NCI-H1417 treated with DMSO at 0.1 percent for 48 hours (cell line): ENCODE measurements at regions not wholly inside any gene's neighbourhood (a gene's known extent, or its start where the extent isn't known, plus 50 kb on each side); places are given as distances from the start of the nearest gene placed in this dataset.

ENCODE experiments used
- DNase-seq: peaks from one replicate; lab custom pipeline; 2025; lab: John Stamatoyannopoulos, UW

DNA sequence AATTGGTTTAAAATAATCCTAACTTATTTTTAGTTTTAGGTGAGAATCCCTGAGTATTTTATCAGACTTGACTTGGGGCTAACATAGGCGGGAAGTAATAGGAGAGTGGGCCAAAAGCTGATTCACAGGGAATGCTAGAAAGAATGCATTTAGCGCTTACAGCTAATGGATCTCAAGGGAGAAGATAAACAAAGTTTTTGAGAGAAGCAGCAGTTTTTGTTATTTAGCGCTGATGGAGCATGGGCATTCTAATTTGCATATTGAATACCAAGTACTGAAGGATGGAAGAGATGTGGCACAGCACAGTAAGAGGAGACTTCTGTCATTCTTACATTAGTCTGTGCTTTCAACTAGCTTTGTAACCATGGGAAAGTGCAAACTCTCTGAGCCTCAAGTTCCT lies 436.0 kb upstream of the FBXO33 start:
- DNase-seq = no peak

- DNase-seq = no peak
Observed at GRCh38 chr14:39863441-39863840, 431.2 kb upstream of the FBXO33 start.

DNA sequence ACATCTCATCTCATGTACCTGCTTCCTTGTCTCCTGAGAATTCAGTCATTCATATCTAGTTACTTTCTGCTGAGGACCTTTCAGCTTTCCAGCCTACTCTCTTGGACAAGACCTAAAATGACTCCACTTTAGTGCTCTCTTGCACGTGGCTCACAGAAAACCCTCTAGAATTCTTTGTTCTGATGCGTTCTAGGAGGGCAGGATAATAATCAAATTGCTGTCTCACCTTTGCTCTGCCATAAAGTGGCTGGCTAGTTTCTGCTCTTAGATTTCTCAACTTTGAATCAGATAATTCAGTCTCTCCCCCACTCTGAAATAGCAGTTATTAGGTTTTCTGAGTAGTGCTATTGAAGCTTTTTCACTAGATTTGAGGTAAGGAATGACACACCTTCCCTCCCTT lies 429.5 kb upstream of the FBXO33 start:
- no peak for DNase-seq

- no peak for DNase-seq
Observed at GRCh38 chr14:39861229-39861600, 429.0 kb upstream of the FBXO33 start.

DNA sequence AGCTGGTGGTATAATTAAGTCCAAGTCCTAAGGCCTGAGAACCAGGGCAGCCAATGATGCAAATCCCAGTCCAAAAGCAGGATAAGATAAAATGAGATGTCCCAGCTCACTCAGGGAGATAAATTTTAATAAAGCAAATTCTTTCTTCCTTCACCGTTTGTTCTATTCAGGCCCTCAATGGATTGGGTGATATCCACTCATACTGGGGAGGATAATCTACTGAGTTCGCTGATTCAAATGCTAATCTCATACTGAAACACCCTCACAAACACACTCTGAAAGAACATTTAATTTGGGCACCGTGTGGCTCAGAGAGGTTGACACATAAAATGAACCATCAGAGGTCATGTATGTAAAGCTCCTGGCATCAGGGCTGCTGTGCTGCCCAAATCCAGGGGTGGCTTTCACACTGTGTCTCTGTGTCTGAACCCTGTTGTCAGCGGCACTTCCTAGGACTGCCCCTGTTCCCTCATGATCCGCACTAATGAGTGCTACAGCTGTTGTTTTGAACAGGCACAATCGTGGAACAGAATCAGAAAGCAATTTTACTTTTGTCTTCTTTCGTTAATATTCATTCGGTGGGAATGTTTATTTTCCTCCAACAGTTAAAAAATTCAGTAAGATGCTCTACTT lies 428.5 kb upstream of the FBXO33 start:
- DNase-seq = no peak

DNA sequence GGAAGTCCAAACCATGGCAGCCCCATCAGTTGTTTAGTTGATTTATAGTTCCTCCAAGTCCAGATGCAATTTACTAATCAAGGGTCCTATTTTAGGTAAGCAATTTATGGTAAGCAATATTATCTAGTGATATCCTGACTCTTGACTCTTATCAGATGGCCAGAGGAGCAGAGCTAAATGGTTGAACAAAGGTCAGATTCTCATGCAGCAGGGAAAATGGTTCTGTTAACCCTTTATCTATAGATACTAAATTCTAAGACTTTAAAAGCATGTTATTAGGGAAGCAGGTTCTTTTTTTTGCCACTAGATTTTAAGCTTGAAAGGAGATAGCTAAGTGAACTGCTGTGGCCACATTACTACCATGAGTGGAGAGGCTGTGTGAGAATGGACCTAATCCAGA lies 427.1 kb upstream of the FBXO33 start:
- no peak for DNase-seq

DNA sequence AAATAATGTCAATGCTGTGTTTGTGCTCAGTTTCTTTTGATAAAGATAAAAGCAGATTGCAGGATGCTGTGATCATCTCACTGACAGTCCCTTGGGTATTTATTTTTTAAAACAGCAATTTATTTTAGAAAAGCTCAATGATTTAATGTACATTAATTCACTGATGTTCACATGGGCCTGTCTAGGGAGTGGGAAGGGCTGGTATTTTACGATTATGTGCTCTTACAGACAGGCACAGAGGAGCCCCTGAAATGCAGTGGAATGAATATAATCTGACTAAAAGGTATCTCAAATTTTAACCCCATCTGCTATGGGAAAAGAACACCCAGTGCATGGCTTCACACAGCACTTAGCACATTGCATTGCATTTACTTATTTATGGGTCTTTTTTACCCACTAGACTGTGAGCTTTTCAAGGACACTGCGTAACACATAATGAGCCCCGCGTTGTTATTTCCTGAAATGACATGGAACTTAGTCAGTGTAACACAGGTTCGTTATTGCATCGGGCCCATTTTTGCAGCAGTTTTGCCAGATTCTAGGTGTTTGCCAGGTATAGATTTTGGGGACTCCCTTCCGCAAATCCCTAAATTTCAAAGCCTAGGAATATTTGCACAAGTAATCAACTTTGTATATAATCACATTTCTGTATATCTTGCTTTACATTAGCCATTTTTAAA lies 425.3 kb upstream of the FBXO33 start:
- no peak for DNase-seq

DNA sequence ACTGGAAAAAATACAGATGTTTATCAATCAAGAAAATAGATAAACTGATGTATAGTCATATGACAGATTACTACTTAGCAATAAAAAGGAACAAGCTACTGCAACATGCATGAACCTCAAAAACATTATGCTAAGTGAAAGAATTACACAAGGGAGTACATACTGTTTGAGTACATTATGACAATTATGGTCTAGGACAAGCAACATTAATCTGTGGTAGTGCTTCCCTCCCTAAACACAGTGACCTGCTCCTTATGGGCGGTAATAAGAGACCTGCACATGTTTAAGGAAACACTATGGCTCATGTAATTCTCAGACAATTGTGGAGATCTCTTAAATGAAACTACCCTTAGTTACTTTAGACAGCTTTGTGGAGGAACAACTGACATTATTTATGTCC lies 421.2 kb upstream of the FBXO33 start:
- DNase-seq = no peak

- DNase-seq = no peak
Observed at GRCh38 chr14:39851202-39851601, 419.0 kb upstream of the FBXO33 start.

DNA sequence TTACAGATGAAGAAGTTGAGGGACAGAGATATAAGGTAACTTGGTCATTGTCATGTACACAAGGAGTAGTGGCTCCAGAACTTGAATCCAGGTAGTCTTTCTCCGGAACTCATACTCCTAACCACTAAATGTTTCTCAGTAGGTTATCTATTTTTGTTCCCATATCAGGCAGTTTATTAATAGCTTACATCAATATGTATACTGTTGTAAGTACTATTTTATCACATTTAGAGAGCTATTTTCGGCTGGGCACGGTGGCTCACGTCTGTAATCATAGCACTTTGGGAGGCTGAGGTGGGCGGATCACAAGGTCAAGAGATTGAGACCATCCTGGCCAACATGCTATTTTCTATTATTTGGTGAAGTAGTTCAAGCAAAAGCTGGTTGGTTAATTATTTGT lies 415.6 kb upstream of the FBXO33 start:
- no peak for DNase-seq

- no peak for DNase-seq
Observed at GRCh38 chr14:39847194-39847593, 415.0 kb upstream of the FBXO33 start.

GRCh38 chr14:39843881-39844280 lies 411.6 kb upstream of the FBXO33 start:
- DNase-seq = no peak

- DNase-seq = no peak
Observed at GRCh38 chr14:39841088-39841487, 408.9 kb upstream of the FBXO33 start.

- no peak for DNase-seq
Observed at GRCh38 chr14:39827901-39828655, 395.8 kb upstream of the FBXO33 start.

DNA sequence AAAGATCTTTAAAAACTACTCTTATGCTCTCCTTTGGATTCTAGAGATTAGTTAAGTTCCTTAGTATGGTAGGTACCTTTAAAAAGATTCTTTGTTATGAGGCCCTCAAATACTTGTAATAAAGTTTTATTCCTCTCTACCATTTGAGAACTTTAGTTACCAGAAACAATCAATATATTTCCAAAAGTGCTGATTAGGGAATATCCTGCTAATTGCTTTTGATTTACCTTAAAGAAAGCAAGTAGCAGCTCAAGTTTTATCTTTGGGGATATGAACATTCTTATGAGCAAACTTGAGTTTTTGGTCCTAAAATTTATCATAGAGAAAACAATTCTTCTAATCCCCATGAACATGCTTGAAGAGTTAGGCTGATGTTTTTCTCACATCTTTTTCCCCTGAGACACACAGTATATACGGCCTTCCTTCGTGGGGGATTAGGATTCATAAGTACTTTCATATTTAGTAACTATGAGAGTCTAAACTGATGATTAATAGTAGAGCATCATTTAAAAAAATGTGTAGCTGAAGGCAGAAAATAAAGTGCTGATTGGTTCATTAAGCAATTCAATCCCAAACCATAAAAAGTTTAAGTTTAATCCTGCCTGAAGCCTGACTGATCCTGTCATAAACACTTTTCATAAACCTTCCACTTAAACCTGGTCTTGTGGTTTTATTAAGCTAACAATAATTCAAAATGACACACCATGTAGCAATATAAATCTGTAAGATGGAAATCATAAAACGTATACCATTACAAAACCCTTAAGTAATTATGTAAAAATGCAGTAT lies 380.5 kb upstream of the FBXO33 start:
- DNase-seq = no peak

- DNase-seq = no peak
Observed at GRCh38 chr14:39807271-39807670, 375.0 kb upstream of the FBXO33 start.

DNA sequence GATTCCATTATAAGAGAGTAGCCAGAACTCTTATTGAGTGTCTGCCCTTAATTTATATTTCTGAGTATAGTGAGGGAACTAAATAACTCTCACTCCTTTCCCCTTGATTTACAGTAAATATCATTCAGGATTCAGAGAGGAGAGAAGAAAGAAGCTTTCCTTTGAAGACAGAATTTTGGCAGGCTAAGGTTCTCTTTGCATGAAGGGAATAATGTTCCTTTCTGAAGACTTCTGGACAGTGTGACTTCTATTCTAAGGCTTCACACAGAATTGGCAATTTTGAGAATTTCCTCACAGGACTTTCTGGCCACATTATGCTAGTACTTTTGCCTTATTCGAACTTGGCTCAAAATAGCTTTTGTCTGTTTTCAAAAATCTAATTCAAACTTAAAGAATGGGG lies 352.2 kb upstream of the FBXO33 start:
- DNase-seq = no peak

DNA sequence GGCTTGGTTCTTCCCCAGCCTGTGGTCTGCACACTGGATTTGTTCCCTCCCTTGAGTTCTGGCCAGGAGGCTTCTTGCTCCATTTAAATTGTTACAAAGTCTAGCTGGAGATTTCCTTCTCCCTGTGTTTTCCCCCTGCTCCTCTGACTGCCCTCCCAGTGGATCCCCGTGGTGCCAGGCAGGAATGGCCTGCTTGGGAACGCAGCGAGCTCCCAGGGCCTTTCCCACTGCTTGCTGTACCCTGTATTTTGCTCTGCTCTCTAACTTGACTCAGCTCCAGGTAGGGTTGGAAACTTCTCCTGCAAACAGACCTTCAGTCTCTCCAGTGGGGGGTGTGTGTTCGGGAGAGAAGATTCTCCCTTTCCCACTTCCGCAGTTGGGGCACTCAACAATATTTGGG lies 349.2 kb upstream of the FBXO33 start:
- no peak for DNase-seq

DNA sequence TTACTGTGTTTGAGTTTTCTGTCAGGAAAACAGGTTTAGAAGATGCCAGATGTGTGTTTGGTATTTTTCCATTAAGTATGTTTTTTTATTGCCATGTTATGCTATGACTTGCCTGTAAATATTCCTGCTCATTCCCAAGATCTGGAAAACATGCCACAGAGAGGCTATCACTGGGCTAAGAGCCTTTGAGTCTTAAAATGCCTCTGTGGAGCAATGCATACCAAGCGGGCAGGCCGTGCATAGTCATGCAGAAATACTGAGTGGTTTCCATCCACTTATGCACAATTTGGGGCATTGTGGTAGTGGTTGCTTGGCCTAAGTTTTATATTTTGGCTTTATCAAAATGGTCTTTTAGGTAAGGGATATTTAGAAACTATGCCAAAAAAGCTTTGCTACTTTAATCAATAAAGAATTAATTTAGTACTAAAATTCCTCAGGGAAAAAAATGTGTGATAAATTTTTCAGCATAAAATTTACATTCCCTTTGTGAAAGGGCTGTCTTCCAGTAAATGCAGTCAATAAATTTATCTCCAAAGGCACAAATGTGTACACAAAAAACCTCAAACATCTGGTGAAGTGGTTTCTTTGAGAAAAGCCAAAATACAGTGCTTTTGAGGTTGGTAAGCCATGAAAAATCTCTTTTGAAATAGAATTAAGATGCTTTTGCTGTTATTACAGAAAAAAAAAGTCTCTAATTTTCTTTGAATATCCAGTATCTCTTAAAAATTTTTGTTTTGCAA lies 341.3 kb upstream of the FBXO33 start:
- DNase-seq = no peak

GRCh38 chr14:39772627-39773026 lies 340.4 kb upstream of the FBXO33 start:
- DNase-seq = no peak

DNA sequence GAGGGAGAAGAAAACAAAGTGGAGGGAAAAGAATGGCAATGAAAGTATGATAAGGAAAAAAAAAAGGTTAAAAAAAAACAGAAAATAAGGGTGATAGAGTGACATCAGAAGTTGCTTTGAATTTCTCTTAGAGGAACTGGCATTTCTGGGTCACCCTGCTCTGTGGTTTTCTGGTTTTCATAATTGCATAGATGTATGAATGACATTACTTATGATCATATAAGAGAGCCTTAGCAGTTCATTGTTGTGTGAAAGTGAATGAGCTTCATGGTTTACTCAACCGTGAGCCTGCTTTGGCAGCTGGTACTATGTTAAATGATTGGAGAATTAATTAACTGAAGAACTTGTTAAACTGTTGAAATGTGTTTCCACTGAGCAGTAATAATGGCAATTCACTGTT lies 336.4 kb upstream of the FBXO33 start:
- no peak for DNase-seq
